ENCODE measurements at regions not wholly inside any gene's neighbourhood (a gene's known extent, or its start where the extent isn't known, plus 50 kb on each side); places are given as distances from the start of the nearest gene placed in this dataset.
A peak's percentile ranks its signal among the peaks of the same experiment; 100 is the strongest.

DNA sequence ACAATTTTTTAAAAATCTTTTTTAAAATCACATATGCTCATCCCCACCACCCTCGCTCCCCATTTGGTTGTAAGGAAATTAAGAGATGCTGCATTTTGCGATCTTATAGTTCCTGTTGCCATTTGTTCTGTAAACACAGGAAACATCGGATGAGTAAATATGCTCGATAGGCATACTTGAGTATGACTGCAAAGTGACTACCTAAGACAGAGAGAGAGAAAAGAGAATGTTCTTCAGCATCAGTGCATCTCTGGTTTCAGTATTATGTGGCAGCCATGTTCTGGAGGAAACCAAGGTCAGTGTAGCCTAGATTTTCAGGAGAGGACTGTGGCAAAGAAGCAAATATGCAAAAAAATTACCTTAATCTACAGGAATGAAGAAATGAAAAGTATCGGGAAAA, 265.5 kb upstream of the FMN2 start:
- Histone ChIP-seq H3K4me3 (ENCODE audit: low read length) (no peak overlapping the region), H3K4me1 (ENCODE audit: control insufficient read depth, insufficient read depth, low read length) (no peaks in the 10 kb centered on the region), H3K9me3 (ENCODE audit: control insufficient read depth, low read length) (no peaks in the 10 kb centered on the region)

DNA sequence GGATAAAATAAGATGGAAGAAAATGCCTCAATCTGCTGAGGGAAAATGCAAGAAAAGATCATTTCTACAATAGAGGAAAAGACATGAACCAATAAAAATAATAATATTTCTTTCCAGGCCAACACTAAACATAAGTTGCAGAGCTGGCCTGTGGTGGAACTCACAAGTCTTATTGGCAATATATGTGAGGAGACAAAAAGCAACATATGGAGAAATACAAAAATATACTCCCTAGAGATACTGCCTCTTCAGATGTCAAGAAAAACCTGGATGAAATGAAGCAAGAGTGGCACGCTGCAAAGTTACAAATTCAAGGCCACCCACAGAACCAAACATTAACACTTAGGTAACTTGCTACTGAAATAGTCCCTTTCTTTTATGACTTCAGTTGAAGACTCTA, 264.9 kb upstream of the FMN2 start:
- H3K9ac ChIP-seq (ENCODE audit: low read length), result no peak overlapping the region
- peaks cover 3% of the 10 kb centered on the region for H3K27me3 ChIP-seq (replicated peaks; ENCODE audit: control insufficient read depth, insufficient read depth, low read length)
- H3K36me3 ChIP-seq (ENCODE audit: control insufficient read depth, insufficient read depth, low read length, severe bottlenecking), result no peaks in the 10 kb centered on the region
- no peak for DNase-seq (ENCODE audit: low read depth)
- no peak overlapping the region for H3K4me3 ChIP-seq (ENCODE audit: low read length)
- H3K9me3 ChIP-seq (ENCODE audit: control insufficient read depth, low read length), result no peaks in the 10 kb centered on the region
- no peaks in the 10 kb centered on the region for H3K4me1 ChIP-seq (ENCODE audit: control insufficient read depth, insufficient read depth, low read length)

More for the DNA sequence above, 265.5 kb upstream of the FMN2 start:
- peaks cover 5% of the 10 kb centered on the region for H3K27me3 ChIP-seq (replicated peaks; ENCODE audit: control insufficient read depth, insufficient read depth, low read length)
- H3K36me3 ChIP-seq (ENCODE audit: control insufficient read depth, insufficient read depth, low read length, severe bottlenecking), result no peaks in the 10 kb centered on the region
- no peak overlapping the region for H3K9ac ChIP-seq (ENCODE audit: low read length)
- no peak for DNase-seq (ENCODE audit: low read depth)

DNA sequence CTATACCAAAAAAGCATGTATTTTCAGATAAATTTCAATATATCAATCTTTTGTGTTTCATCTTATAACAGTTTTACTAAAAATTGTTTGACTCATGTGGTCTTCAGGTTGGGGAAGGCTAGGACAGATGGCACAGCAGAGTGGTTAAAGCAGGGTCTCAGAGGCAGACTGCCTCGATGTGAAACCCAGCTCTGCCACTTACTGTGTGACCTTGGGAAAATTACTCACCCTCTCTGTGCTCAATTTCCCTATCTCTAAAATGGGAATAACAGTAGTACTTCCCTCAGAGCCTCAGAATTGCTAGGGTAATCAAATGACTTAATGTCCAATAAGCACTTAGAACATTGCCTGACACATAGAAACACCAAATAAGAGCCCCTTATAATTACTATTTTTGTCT, 262.1 kb upstream of the FMN2 start:
- no peaks in the 10 kb centered on the region for H3K4me1 ChIP-seq (ENCODE audit: control insufficient read depth, insufficient read depth, low read length)
- H3K9ac ChIP-seq (ENCODE audit: low read length), result no peak overlapping the region
- no peak for DNase-seq (ENCODE audit: low read depth)
- no peaks in the 10 kb centered on the region for H3K9me3 ChIP-seq (ENCODE audit: control insufficient read depth, low read length)
- no peaks in the 10 kb centered on the region for H3K36me3 ChIP-seq (ENCODE audit: control insufficient read depth, insufficient read depth, low read length, severe bottlenecking)
- peaks cover 11% of the 10 kb centered on the region for H3K27me3 ChIP-seq (replicated peaks; ENCODE audit: control insufficient read depth, insufficient read depth, low read length)
- H3K4me3 ChIP-seq (ENCODE audit: low read length), result no peak overlapping the region

- no peak overlapping the region for H3K4me3 ChIP-seq (ENCODE audit: low read length)
- no peak for DNase-seq (ENCODE audit: low read depth)
- no peak overlapping the region for H3K9ac ChIP-seq (ENCODE audit: low read length)
- peaks cover 8% of the 10 kb centered on the region for H3K27me3 ChIP-seq (replicated peaks; ENCODE audit: control insufficient read depth, insufficient read depth, low read length)
- H3K4me1 ChIP-seq (ENCODE audit: control insufficient read depth, insufficient read depth, low read length), result no peaks in the 10 kb centered on the region
- no peaks in the 10 kb centered on the region for H3K36me3 ChIP-seq (ENCODE audit: control insufficient read depth, insufficient read depth, low read length, severe bottlenecking)
- no peaks in the 10 kb centered on the region for H3K9me3 ChIP-seq (ENCODE audit: control insufficient read depth, low read length)
Observed at GRCh38 chr1:239831577-239832355, 259.9 kb upstream of the FMN2 start.

DNA sequence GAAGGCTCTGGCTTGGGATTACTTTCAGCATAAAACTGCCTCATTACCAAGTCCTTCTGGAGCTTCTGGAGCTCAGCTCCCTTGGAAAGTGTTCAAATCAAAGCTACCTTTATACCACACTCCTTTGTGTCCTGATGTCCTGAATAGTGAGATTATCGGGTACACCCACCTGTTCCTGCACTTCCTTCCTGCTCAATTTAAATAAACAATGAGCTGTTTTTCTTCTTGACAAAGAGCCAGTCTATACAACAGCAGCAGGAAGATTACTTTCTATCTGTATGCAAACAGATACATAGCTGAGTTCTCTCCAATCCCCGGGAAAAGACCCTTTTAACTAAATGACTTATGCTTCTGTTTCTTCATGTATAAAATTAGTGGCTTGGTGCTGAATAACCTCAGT, 258.0 kb upstream of the FMN2 start:
- no peak overlapping the region for H3K9ac ChIP-seq (ENCODE audit: low read length)
- DNase-seq (ENCODE audit: low read depth), result no peak
- H3K4me3 ChIP-seq (ENCODE audit: low read length), result no peak overlapping the region
- no peaks in the 10 kb centered on the region for H3K4me1 ChIP-seq (ENCODE audit: control insufficient read depth, insufficient read depth, low read length)
- no peaks in the 10 kb centered on the region for H3K9me3 ChIP-seq (ENCODE audit: control insufficient read depth, low read length)
- H3K36me3 ChIP-seq (ENCODE audit: control insufficient read depth, insufficient read depth, low read length, severe bottlenecking), result no peaks in the 10 kb centered on the region
- peaks cover 14% of the 10 kb centered on the region for H3K27me3 ChIP-seq (replicated peaks; ENCODE audit: control insufficient read depth, insufficient read depth, low read length)

GRCh38 chr1:239835946-239836440, 255.7 kb upstream of the FMN2 start:
- Histone ChIP-seq H3K27me3 (replicated peaks; ENCODE audit: control insufficient read depth, insufficient read depth, low read length) (peaks cover 14% of the 10 kb centered on the region), H3K4me3 (ENCODE audit: low read length) (no peak overlapping the region), H3K4me1 (ENCODE audit: control insufficient read depth, insufficient read depth, low read length) (no peaks in the 10 kb centered on the region), H3K9ac (ENCODE audit: low read length) (no peak overlapping the region), H3K36me3 (ENCODE audit: control insufficient read depth, insufficient read depth, low read length, severe bottlenecking) (no peaks in the 10 kb centered on the region), H3K9me3 (ENCODE audit: control insufficient read depth, low read length) (no peaks in the 10 kb centered on the region)
- DNase-seq (ENCODE audit: low read depth), result no peak

DNA sequence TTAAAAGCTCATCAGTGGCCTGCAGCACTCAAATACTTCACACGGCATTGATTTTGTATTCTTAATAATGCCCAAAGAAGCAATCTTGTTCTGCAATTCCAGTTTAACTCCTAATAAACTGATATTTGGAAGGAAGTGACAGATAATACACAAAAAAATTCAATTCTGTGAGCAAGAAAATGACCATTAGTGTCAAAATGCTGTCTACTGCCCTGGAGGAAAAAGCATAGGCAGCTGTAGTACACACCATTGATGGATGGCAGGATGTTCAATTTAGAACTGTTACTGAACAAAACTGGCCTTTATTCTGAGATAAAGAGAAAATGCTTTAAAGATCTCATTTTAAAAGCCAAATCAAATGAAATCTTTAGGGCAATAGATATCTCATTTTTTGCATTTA, 251.3 kb upstream of the FMN2 start:
- Histone ChIP-seq H3K27me3 (replicated peaks; ENCODE audit: control insufficient read depth, insufficient read depth, low read length) (peaks cover 6% of the 10 kb centered on the region), H3K9ac (ENCODE audit: low read length) (no peak overlapping the region), H3K36me3 (ENCODE audit: control insufficient read depth, insufficient read depth, low read length, severe bottlenecking) (no peaks in the 10 kb centered on the region), H3K9me3 (ENCODE audit: control insufficient read depth, low read length) (no peaks in the 10 kb centered on the region), H3K4me1 (ENCODE audit: control insufficient read depth, insufficient read depth, low read length) (no peaks in the 10 kb centered on the region), H3K4me3 (ENCODE audit: low read length) (no peak overlapping the region)
- no peak for DNase-seq (ENCODE audit: low read depth)

DNA sequence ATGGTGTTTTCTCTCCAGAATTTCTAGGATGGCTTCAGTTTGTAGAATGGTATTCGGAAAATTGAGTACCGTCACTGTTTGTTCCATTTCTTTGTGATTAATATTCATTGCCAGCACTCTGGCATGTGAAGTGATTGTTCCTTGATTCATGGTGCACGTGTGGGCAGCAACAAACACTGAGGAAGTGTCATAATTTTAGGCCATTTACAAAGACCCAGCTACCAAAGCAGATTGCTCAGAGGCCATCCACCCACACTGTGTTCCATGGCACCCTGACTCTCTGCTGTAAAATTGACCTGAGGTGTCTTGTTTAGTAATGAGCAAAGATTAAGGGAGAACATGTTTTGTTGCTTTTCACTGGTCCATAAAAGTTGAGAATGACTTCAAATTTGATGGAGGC, 250.9 kb upstream of the FMN2 start:
- Histone ChIP-seq H3K9ac (ENCODE audit: low read length) (no peak overlapping the region), H3K27me3 (replicated peaks; ENCODE audit: control insufficient read depth, insufficient read depth, low read length) (peaks cover 6% of the 10 kb centered on the region), H3K4me1 (ENCODE audit: control insufficient read depth, insufficient read depth, low read length) (no peaks in the 10 kb centered on the region), H3K4me3 (ENCODE audit: low read length) (no peak overlapping the region), H3K9me3 (ENCODE audit: control insufficient read depth, low read length) (no peaks in the 10 kb centered on the region), H3K36me3 (ENCODE audit: control insufficient read depth, insufficient read depth, low read length, severe bottlenecking) (no peaks in the 10 kb centered on the region)
- no peak for DNase-seq (ENCODE audit: low read depth)

GRCh38 chr1:239841631-239842030, 250.1 kb upstream of the FMN2 start:
- DNase-seq (ENCODE audit: low read depth), result no peak
- Histone ChIP-seq H3K36me3 (ENCODE audit: control insufficient read depth, insufficient read depth, low read length, severe bottlenecking) (no peaks in the 10 kb centered on the region), H3K27me3 (replicated peaks; ENCODE audit: control insufficient read depth, insufficient read depth, low read length) (peaks cover 6% of the 10 kb centered on the region), H3K4me1 (ENCODE audit: control insufficient read depth, insufficient read depth, low read length) (no peaks in the 10 kb centered on the region), H3K9ac (ENCODE audit: low read length) (no peak overlapping the region), H3K9me3 (ENCODE audit: control insufficient read depth, low read length) (no peaks in the 10 kb centered on the region), H3K4me3 (ENCODE audit: low read length) (no peak overlapping the region)

DNA sequence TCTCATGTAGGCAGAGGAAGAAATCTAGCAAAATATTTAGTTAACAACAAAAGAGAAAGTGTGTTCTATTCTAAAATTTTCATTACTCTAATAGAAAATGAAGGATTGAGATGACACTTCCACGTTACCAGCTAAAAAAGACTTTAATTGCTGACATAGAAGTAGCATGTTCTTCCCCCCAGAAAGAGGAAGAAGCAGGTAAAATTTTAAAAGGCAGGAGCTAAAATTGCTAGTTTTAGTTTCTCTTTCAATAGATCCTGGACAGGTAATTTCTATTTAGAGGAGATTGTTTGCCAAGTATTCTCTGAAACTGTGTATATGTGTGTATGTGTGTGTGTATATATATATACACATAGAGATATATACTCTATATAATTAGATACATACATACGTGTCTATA, 248.1 kb upstream of the FMN2 start:
- DNase-seq (ENCODE audit: low read depth), result no peak
- no peak overlapping the region for H3K4me3 ChIP-seq (ENCODE audit: low read length)
- H3K4me1 ChIP-seq (ENCODE audit: control insufficient read depth, insufficient read depth, low read length), result no peaks in the 10 kb centered on the region
- H3K36me3 ChIP-seq (ENCODE audit: control insufficient read depth, insufficient read depth, low read length, severe bottlenecking), result no peaks in the 10 kb centered on the region
- H3K9ac ChIP-seq (ENCODE audit: low read length), result no peak overlapping the region
- no peaks in the 10 kb centered on the region for H3K27me3 ChIP-seq (replicated peaks; ENCODE audit: control insufficient read depth, insufficient read depth, low read length)
- no peaks in the 10 kb centered on the region for H3K9me3 ChIP-seq (ENCODE audit: control insufficient read depth, low read length)

GRCh38 chr1:239844833-239845232, 246.8 kb upstream of the FMN2 start:
- H3K36me3 ChIP-seq (ENCODE audit: control insufficient read depth, insufficient read depth, low read length, severe bottlenecking), result no peaks in the 10 kb centered on the region
- H3K4me1 ChIP-seq (ENCODE audit: control insufficient read depth, insufficient read depth, low read length), result no peaks in the 10 kb centered on the region
- H3K9me3 ChIP-seq (ENCODE audit: control insufficient read depth, low read length), result no peaks in the 10 kb centered on the region
- no peaks in the 10 kb centered on the region for H3K27me3 ChIP-seq (replicated peaks; ENCODE audit: control insufficient read depth, insufficient read depth, low read length)
- H3K4me3 ChIP-seq (ENCODE audit: low read length), result no peak overlapping the region
- no peak for DNase-seq (ENCODE audit: low read depth)
- no peak overlapping the region for H3K9ac ChIP-seq (ENCODE audit: low read length)

GRCh38 chr1:239854922-239855321, 236.8 kb upstream of the FMN2 start:
- Histone ChIP-seq H3K27me3 (replicated peaks; ENCODE audit: control insufficient read depth, insufficient read depth, low read length) (no peaks in the 10 kb centered on the region), H3K36me3 (ENCODE audit: control insufficient read depth, insufficient read depth, low read length, severe bottlenecking) (no peaks in the 10 kb centered on the region), H3K9ac (ENCODE audit: low read length) (no peak overlapping the region), H3K9me3 (ENCODE audit: control insufficient read depth, low read length) (peaks cover 7% of the 10 kb centered on the region), H3K4me3 (ENCODE audit: low read length) (no peak overlapping the region), H3K4me1 (ENCODE audit: control insufficient read depth, insufficient read depth, low read length) (no peaks in the 10 kb centered on the region)
- DNase-seq (ENCODE audit: low read depth), result peak; percentile 2

All from adipocyte (in vitro differentiated cells).